ENCODE measurements at regions not wholly inside any gene's neighbourhood (a gene's known extent, or its start where the extent isn't known, plus 50 kb on each side); places are given as distances from the start of the nearest gene placed in this dataset.

- Histone ChIP-seq H2AFZ (ENCODE audit: low read depth, low read length) (no peak overlapping the region), H3K27me3 (ENCODE audit: low read depth, low read length) (peaks cover 53% of the 10 kb centered on the region)
- TF ChIP-seq EZH2phosphoT487 (IDR thresholded peaks at IDR 0.05; ENCODE audit: low read depth) (no peak), CTCF (IDR thresholded peaks at IDR 0.05; ENCODE audit: low read depth, low read length) (no peak)
Observed at GRCh38 chr20:51238675-51239305, 215.9 kb upstream of the KCNG1 start.

GRCh38 chr20:51237791-51238190 is 214.9 kb upstream of the KCNG1 start:
- H4K20me1 ChIP-seq (ENCODE audit: insufficient read depth, low read length) = no peaks in the 10 kb centered on the region
- H3K9me3 ChIP-seq (ENCODE audit: insufficient read depth, low read length) = peaks cover 10% of the 10 kb centered on the region
- H3K4me2 ChIP-seq (ENCODE audit: low read length) = no peak overlapping the region
- no peaks in the 10 kb centered on the region for H3K4me1 ChIP-seq (ENCODE audit: low read length)
- no peak overlapping the region for H2AFZ ChIP-seq (ENCODE audit: low read depth, low read length)
- H3K79me2 ChIP-seq (ENCODE audit: low read length) = no peaks in the 10 kb centered on the region
- H3K4me3 ChIP-seq (ENCODE audit: low read length) = no peak overlapping the region
- no peak overlapping the region for H3K27ac ChIP-seq (ENCODE audit: low read length)
- TF ChIP-seq CTCF (IDR thresholded peaks at IDR 0.05; ENCODE audit: low read depth, low read length) = no peak
- no peak for TF ChIP-seq EZH2phosphoT487 (IDR thresholded peaks at IDR 0.05; ENCODE audit: low read depth)
- H3K9ac ChIP-seq (ENCODE audit: low read length) = no peak overlapping the region
- H3K36me3 ChIP-seq (replicated peaks; ENCODE audit: low read depth, low read length) = no peaks in the 10 kb centered on the region
- peaks cover 48% of the 10 kb centered on the region for H3K27me3 ChIP-seq (ENCODE audit: low read depth, low read length)

More at GRCh38 chr20:51238675-51239305, 215.9 kb upstream of the KCNG1 start:
- peaks cover 10% of the 10 kb centered on the region for H3K9me3 ChIP-seq (ENCODE audit: insufficient read depth, low read length)
- no peaks in the 10 kb centered on the region for H3K36me3 ChIP-seq (replicated peaks; ENCODE audit: low read depth, low read length)
- H3K9ac ChIP-seq (ENCODE audit: low read length) = no peak overlapping the region
- no peaks in the 10 kb centered on the region for H3K79me2 ChIP-seq (ENCODE audit: low read length)
- no peak overlapping the region for H3K27ac ChIP-seq (ENCODE audit: low read length)
- no peak overlapping the region for H3K4me2 ChIP-seq (ENCODE audit: low read length)
- no peak overlapping the region for H3K4me3 ChIP-seq (ENCODE audit: low read length)
- no peaks in the 10 kb centered on the region for H4K20me1 ChIP-seq (ENCODE audit: insufficient read depth, low read length)
- H3K4me1 ChIP-seq (ENCODE audit: low read length) = no peaks in the 10 kb centered on the region

- Histone ChIP-seq H3K4me1 (ENCODE audit: low read length) (no peaks in the 10 kb centered on the region), H3K27ac (ENCODE audit: low read length) (no peak overlapping the region), H3K27me3 (ENCODE audit: low read depth, low read length) (peaks cover 43% of the 10 kb centered on the region), H3K4me3 (ENCODE audit: low read length) (no peak overlapping the region), H3K79me2 (ENCODE audit: low read length) (no peaks in the 10 kb centered on the region), H3K9ac (ENCODE audit: low read length) (no peak overlapping the region), H2AFZ (ENCODE audit: low read depth, low read length) (no peak overlapping the region), H4K20me1 (ENCODE audit: insufficient read depth, low read length) (no peaks in the 10 kb centered on the region), H3K9me3 (ENCODE audit: insufficient read depth, low read length) (peaks cover 5% of the 10 kb centered on the region), H3K4me2 (ENCODE audit: low read length) (no peak overlapping the region), H3K36me3 (replicated peaks; ENCODE audit: low read depth, low read length) (no peaks in the 10 kb centered on the region)
- no peak for TF ChIP-seq CTCF (IDR thresholded peaks at IDR 0.05; ENCODE audit: low read depth, low read length)
- TF ChIP-seq EZH2phosphoT487 (IDR thresholded peaks at IDR 0.05; ENCODE audit: low read depth) = no peak
Observed at GRCh38 chr20:51237278-51237677, 214.4 kb upstream of the KCNG1 start.

GRCh38 chr20:51236421-51236820 is 213.5 kb upstream of the KCNG1 start:
- Histone ChIP-seq H2AFZ (ENCODE audit: low read depth, low read length) (no peak overlapping the region), H3K27ac (ENCODE audit: low read length) (no peak overlapping the region), H3K36me3 (replicated peaks; ENCODE audit: low read depth, low read length) (no peaks in the 10 kb centered on the region), H4K20me1 (ENCODE audit: insufficient read depth, low read length) (no peaks in the 10 kb centered on the region), H3K9me3 (ENCODE audit: insufficient read depth, low read length) (no peaks in the 10 kb centered on the region), H3K27me3 (ENCODE audit: low read depth, low read length) (peaks cover 42% of the 10 kb centered on the region), H3K4me1 (ENCODE audit: low read length) (no peaks in the 10 kb centered on the region), H3K4me3 (ENCODE audit: low read length) (no peak overlapping the region), H3K79me2 (ENCODE audit: low read length) (no peaks in the 10 kb centered on the region), H3K9ac (ENCODE audit: low read length) (no peak overlapping the region), H3K4me2 (ENCODE audit: low read length) (no peak overlapping the region)
- TF ChIP-seq EZH2phosphoT487 (IDR thresholded peaks at IDR 0.05; ENCODE audit: low read depth) = no peak
